Heart left ventricle (tissue), 13 donors: ENCODE measurements at regions not wholly inside any gene's neighbourhood (a gene's known extent, or its start where the extent isn't known, plus 50 kb on each side); places are given as distances from the start of the nearest gene placed in this dataset.

Experiments used
- CTCF ChIP-seq, 12 donors: fragments of 200-600 bp; sonication (generic) in 4 of 12; IDR thresholded peaks; one replicate each; pipeline versions ENCODE4 v1.5.0 to v1.8.0; 2018 to 2022; ENCODE audit warnings: antibody characterized with exemption in 12 of 12, mild to moderate bottlenecking in 5 of 12
- POLR2A ChIP-seq, 2 donors: fragments of 450-650 bp; IDR thresholded peaks; one replicate each; pipeline ENCODE4 v1.6.1; 2017; ENCODE audit warnings: antibody characterized with exemption in 2 of 2, mild to moderate bottlenecking in 2 of 2, moderate library complexity in 2 of 2
- donor health status: ischemic (EF 13 %, LVEDD 7.1; RV severe dilation, severe dysfunction).
- donor health status: DM: no; HTN: yes; CAD: no.
- donor health status: DM: no; HTN: no; CAD: no.
- donor health status: ischemic (EF 25% LVEDD 6.9; RV normal size, moderate dysfunction).
- donor health status: ischemic (EF 25% LVEDD 5.7; RV mildly dilated, moderate dysfunction).
- donor health status: ischemic (EF 35%, LVEDD 5.7; RV mildly dilated, moderate dysfunction).
- donor health status: nonischemic (EF 11% LVEDD 7.7; RV severe dilation, severe dysfunction).
- donor health status: DM: yes; HTN: yes; CAD: no.
- donor health status: PGD.
- donor health status: ischemic (EF 29% LVEDD 5.4; RV normal size, mild dysfunction).
- donor health status: nonischemic (EF 23%, LVEDD 6.1; RV moderate dilation, normal function).

GRCh38 chr13:81713201-81713600 is 1372.3 kb upstream of the SPRY2 start:
- TF ChIP-seq CTCF (IDR thresholded peaks at IDR 0.05) (no peak), POLR2A (IDR thresholded peaks at IDR 0.05) (no peak)
